ENCODE measurements at regions not wholly inside any gene's neighbourhood (a gene's known extent, or its start where the extent isn't known, plus 50 kb on each side); places are given as distances from the start of the nearest gene placed in this dataset.

DNA sequence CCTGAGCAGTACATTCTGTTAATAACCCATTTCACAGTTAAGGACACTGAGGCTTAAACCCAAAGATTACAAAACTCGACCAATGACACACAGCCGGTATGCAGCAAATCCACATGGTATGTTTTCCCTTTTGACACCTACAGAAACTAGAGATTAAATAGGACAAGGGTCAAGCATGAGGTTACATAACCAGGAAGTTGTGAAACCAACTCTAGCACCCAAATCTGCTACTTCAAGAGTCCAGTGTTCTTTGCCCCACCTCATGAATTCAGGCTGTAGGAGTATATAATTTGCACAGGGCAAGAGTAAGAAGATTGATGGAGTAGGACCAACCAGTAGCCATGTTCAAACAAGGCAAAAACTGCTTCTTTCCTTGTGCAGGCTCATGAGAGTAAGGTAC is 249.8 kb downstream of the BCL11A start:
- TF ChIP-seq, protein P1, sequence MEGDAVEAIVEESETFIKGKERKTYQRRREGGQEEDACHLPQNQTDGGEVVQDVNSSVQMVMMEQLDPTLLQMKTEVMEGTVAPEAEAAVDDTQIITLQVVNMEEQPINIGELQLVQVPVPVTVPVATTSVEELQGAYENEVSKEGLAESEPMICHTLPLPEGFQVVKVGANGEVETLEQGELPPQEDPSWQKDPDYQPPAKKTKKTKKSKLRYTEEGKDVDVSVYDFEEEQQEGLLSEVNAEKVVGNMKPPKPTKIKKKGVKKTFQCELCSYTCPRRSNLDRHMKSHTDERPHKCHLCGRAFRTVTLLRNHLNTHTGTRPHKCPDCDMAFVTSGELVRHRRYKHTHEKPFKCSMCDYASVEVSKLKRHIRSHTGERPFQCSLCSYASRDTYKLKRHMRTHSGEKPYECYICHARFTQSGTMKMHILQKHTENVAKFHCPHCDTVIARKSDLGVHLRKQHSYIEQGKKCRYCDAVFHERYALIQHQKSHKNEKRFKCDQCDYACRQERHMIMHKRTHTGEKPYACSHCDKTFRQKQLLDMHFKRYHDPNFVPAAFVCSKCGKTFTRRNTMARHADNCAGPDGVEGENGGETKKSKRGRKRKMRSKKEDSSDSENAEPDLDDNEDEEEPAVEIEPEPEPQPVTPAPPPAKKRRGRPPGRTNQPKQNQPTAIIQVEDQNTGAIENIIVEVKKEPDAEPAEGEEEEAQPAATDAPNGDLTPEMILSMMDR (conservative IDR thresholded peaks at IDR 0.05), result no peak
- no peak for TF ChIP-seq EZH2 (IDR thresholded peaks at IDR 0.05; ENCODE audit: low read depth)

Measured in PC-9 (cell line).